Activated T-cell treated with anti-CD3 and anti-CD28 coated beads, Interleukin-2, amount 50 U/mL, for 4 hours (primary cell): ENCODE measurements at regions not wholly inside any gene's neighbourhood (a gene's known extent, or its start where the extent isn't known, plus 50 kb on each side); places are given as distances from the start of the nearest gene placed in this dataset.
"Not testable (repeated sequence)": the region's sequence is repeated elsewhere in the genome, so short reads cannot be mapped to it uniquely, and the experiment has no call there.

Experiments used
- ATAC-seq, 2 donors: fragments of 200-7000 bp; cut with Tn5 transposase; one replicate each; pipeline ENCODE4 v1.10.0; 2021
- DNase-seq: peaks from one replicate; pipeline ENCODE4 v3.0.0-alpha.2; 2020
- H3K27me3 Mint-ChIP-seq: one replicate; pipeline ENCODE4 v1.8.0; 2021; ENCODE audit warnings: low read depth, mixed read lengths
- H3K36me3 Mint-ChIP-seq: one replicate; pipeline ENCODE4 v1.8.0; 2022; ENCODE audit warnings: mixed read lengths; ENCODE audit not compliant: insufficient read depth
- H3K4me1 Mint-ChIP-seq: one replicate; pipeline ENCODE4 v1.8.0; 2021; ENCODE audit warnings: low read depth, mixed read lengths
- H3K4me3 Mint-ChIP-seq: one replicate; pipeline ENCODE4 v1.8.0; 2021; ENCODE audit warnings: mild to moderate bottlenecking, moderate library complexity, mixed read lengths
- H3K9me3 Mint-ChIP-seq: one replicate; pipeline ENCODE4 v1.8.0; 2021; ENCODE audit warnings: mixed read lengths

DNA sequence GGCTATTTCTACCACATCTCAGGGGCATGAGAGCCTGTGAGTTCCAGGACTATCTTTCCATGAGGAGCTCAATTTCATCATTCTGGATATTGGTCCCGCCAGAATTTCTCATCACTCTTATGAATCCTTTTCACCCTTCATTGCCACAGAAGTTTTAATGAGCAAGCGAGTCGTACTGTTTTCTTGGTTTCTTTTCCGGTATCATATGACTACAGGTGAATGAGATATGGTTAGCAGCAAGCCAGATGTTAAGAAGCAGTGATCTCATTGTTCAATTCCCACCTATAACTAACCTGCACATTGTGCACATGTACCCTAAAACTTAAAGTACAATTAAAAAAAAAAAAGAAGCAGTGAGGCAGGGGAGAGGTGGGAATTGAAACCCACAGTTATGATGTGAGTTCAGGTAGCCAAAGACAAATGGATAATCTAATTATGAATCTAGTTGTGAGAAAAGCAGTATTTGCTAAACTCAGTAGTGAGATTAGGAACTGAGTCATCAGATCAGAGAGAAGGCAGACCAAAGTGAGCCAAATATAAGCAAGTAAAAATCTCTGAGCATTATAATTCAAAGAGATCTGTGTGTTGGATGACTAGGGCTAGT is 78.0 kb upstream of the ELOVL5 start:
- Mint-ChIP-seq H3K9me3 (no peaks in the 10 kb centered on the region), H3K4me3 (no peak overlapping the region), H3K4me1 (peaks cover 33% of the 10 kb centered on the region), H3K27me3 (peaks cover 5% of the 10 kb centered on the region), H3K36me3 (no peaks in the 10 kb centered on the region)
- ATAC-seq, result peak; percentile 89 to 91
- DNase-seq, result no peak

DNA sequence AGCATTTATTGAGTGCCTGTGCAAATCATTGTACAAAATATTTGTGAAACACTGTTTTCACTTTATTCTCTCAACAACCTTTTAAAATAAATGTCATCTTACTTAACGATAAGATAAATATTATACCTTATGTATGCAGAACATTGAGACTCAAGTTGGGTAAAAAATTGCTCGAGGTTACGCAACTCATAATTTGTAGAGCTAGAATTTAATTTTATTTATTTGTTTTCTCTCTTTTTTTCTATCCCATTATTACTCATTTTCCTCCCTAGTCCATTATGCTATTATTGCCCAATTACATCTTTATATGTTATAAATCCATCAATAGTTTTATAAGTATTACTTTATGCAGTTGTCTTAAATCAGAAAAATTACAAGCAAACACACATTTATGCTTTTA is 77.4 kb upstream of the ELOVL5 start:
- Mint-ChIP-seq H3K4me3 (no peak overlapping the region), H3K9me3 (no peaks in the 10 kb centered on the region), H3K36me3 (no peaks in the 10 kb centered on the region), H3K27me3 (peaks cover 5% of the 10 kb centered on the region), H3K4me1 (peaks cover 33% of the 10 kb centered on the region)
- DNase-seq (no peak), ATAC-seq (no peak)

DNA sequence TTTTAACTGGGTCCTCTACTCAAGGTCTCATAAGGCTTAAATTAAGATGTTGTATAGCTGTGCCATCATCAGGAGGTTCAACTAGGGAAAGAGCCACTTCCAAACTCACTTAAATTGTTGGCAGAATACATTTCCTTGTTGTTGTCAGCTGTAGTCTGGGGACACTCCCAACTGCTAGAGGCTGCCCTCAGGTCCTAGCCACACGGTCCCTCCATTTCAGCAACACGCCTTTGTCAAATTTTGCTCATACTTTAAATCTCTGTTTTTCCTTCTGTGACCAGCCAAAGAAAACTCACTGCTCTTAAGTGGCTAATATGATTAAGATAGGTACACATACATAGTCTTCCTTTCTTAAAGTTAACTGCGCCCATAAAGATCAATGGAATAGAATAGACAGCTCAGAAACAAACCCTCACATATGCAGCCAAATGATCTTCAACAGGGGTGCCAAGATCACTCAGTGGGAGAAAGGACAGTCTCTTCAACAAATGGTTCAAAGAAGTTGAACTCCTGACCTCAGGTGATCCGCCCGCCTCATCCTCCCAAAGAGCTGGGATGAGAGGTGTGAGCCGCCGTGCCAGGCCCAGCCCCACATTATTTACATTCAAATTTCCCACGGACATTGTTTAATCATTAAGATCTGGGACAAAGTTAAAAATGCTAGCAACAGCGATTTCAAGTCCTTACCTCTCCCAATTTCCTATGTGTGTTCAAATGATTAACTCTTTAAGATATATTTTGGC is 76.4 kb upstream of the ELOVL5 start:
- H3K4me1 Mint-ChIP-seq, result peaks cover 33% of the 10 kb centered on the region
- H3K27me3 Mint-ChIP-seq, result peaks cover 5% of the 10 kb centered on the region
- H3K9me3 Mint-ChIP-seq, result no peaks in the 10 kb centered on the region
- no peak overlapping the region for H3K4me3 Mint-ChIP-seq
- no peak for ATAC-seq
- H3K36me3 Mint-ChIP-seq, result no peaks in the 10 kb centered on the region
- no peak for DNase-seq

GRCh38 chr6:53424300-53424699 is 75.5 kb upstream of the ELOVL5 start:
- no peak for DNase-seq
- no peak for ATAC-seq
- Mint-ChIP-seq H3K36me3 (no peaks in the 10 kb centered on the region), H3K27me3 (peaks cover 5% of the 10 kb centered on the region), H3K9me3 (no peaks in the 10 kb centered on the region), H3K4me3 (no peak overlapping the region), H3K4me1 (peaks cover 26% of the 10 kb centered on the region)

GRCh38 chr6:53423560-53423959 is 74.8 kb upstream of the ELOVL5 start:
- ATAC-seq, DNase-seq, H3K27me3 Mint-ChIP-seq, H3K4me3 Mint-ChIP-seq, H3K36me3 Mint-ChIP-seq, H3K9me3 Mint-ChIP-seq: not testable (repeated sequence)
- peaks cover 20% of the 10 kb centered on the region for H3K4me1 Mint-ChIP-seq

DNA sequence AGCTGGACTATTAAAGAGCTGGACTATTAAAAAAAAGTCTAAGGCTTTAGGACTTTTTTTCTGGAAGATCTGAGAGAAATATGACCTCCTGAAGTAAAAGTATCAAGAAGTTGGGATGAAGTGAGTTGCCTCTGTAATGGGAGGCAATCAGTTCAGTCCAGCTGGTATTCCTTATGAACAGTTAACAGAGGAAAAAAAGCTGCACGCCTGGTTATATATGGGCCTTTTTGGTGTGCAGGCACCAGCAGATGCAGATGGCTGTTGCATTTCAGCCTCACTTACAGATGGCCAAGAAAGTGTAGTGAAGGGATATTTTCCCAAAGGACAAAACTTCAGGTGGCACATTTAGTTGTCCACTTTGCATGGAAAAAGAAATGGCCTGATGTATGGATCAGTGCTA is 70.3 kb upstream of the ELOVL5 start:
- DNase-seq (no peak), ATAC-seq (no peak)
- Mint-ChIP-seq H3K4me1 (no peaks in the 10 kb centered on the region), H3K9me3 (no peaks in the 10 kb centered on the region), H3K36me3 (no peaks in the 10 kb centered on the region), H3K27me3 (peaks cover 5% of the 10 kb centered on the region), H3K4me3 (no peak overlapping the region)

GRCh38 chr6:53418288-53418687 is 69.5 kb upstream of the ELOVL5 start:
- no peak overlapping the region for H3K4me3 Mint-ChIP-seq
- DNase-seq, result no peak
- no peaks in the 10 kb centered on the region for H3K9me3 Mint-ChIP-seq
- no peaks in the 10 kb centered on the region for H3K4me1 Mint-ChIP-seq
- peaks cover 2% of the 10 kb centered on the region for H3K27me3 Mint-ChIP-seq
- no peaks in the 10 kb centered on the region for H3K36me3 Mint-ChIP-seq
- ATAC-seq, result no peak

DNA sequence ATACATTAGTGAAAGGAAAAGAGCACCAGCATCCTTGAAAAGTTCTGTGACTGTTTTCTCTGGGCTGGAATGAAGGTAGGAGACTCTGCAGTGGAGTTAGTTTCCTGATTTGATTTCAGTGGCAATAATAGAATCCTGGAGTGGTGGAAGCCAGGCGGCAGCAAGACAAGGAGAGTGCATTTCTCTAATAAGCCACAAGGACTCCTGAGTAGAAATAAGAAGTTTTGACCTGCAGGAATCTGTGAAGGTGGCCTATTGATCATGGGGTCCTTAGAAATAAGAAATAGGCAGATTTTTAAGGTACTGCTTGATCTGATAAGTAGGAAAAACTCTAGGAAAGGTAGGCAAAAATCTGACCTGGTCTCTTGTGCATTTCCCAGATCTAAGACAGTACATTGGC is 68.4 kb upstream of the ELOVL5 start:
- no peaks in the 10 kb centered on the region for H3K27me3 Mint-ChIP-seq
- no peak overlapping the region for H3K4me3 Mint-ChIP-seq
- no peaks in the 10 kb centered on the region for H3K9me3 Mint-ChIP-seq
- no peak for DNase-seq
- no peaks in the 10 kb centered on the region for H3K4me1 Mint-ChIP-seq
- no peak for ATAC-seq
- H3K36me3 Mint-ChIP-seq, result no peaks in the 10 kb centered on the region

GRCh38 chr6:53413326-53413725 is 64.6 kb upstream of the ELOVL5 start:
- ATAC-seq (no peak), DNase-seq (no peak)
- H3K9me3 Mint-ChIP-seq, result no peaks in the 10 kb centered on the region
- no peaks in the 10 kb centered on the region for H3K27me3 Mint-ChIP-seq
- no peak overlapping the region for H3K4me3 Mint-ChIP-seq
- H3K36me3 Mint-ChIP-seq, result no peaks in the 10 kb centered on the region
- H3K4me1 Mint-ChIP-seq, result peaks cover 4% of the 10 kb centered on the region

DNA sequence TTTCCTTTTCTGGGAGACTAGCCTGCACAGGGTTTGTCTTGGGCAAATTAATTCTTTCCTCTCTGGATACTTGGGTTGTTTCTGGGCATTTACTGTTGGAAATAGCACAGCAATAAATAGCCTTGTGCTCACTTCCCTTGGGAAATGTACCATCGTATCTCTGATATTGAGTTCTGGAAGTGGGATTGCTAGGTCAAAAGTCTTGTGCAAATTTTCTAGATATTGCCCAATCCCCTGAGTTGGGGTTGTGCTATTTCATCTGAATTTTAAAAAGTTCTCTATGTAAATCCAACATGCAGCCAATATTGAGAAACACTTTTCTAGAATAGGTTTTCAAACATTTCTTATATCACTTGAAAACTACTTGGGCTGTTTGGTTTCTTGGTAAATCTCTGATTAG is 64.0 kb upstream of the ELOVL5 start:
- DNase-seq (no peak), ATAC-seq (no peak)
- no peaks in the 10 kb centered on the region for H3K36me3 Mint-ChIP-seq
- H3K9me3 Mint-ChIP-seq, result no peaks in the 10 kb centered on the region
- no peaks in the 10 kb centered on the region for H3K27me3 Mint-ChIP-seq
- peaks cover 4% of the 10 kb centered on the region for H3K4me1 Mint-ChIP-seq
- no peak overlapping the region for H3K4me3 Mint-ChIP-seq

- Mint-ChIP-seq H3K4me3 (no peak overlapping the region), H3K9me3 (no peaks in the 10 kb centered on the region), H3K27me3 (no peaks in the 10 kb centered on the region), H3K36me3 (no peaks in the 10 kb centered on the region), H3K4me1 (peaks cover 4% of the 10 kb centered on the region)
- ATAC-seq, result no peak
- no peak for DNase-seq
These were observed 63.4 kb upstream of the ELOVL5 start for GRCh38 chr6:53412021-53412715.

DNA sequence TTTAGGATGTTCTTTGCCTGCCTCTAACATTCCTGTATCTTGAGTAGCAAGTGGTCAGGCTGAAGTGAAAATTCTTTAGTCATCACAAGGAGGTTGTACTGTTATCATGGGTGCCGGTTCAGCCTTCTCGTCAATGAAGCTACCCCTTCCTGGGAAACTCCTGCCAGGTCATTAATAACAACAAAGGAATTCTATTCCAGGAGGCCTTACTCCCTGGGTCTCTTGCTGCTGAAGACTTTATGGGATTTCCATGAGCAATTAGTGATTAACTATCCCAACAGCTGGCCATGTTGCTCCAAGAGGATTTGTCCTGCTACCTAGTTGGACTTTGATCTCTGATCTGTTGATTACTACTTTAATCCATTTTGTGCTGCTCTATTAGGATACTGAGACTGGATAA is 62.7 kb upstream of the ELOVL5 start:
- Mint-ChIP-seq H3K4me1 (peaks cover 4% of the 10 kb centered on the region), H3K4me3 (no peak overlapping the region), H3K27me3 (no peaks in the 10 kb centered on the region), H3K9me3 (no peaks in the 10 kb centered on the region), H3K36me3 (no peaks in the 10 kb centered on the region)
- ATAC-seq, result no peak
- DNase-seq, result no peak

- peak; percentile 52 for DNase-seq
- Mint-ChIP-seq H3K4me1 (peaks cover 4% of the 10 kb centered on the region), H3K4me3 (no peak overlapping the region), H3K36me3 (no peaks in the 10 kb centered on the region), H3K9me3 (no peaks in the 10 kb centered on the region), H3K27me3 (no peaks in the 10 kb centered on the region)
- peak; percentile 69 to 83 for ATAC-seq
These were observed 61.9 kb upstream of the ELOVL5 start for GRCh38 chr6:53410508-53411258.

DNA sequence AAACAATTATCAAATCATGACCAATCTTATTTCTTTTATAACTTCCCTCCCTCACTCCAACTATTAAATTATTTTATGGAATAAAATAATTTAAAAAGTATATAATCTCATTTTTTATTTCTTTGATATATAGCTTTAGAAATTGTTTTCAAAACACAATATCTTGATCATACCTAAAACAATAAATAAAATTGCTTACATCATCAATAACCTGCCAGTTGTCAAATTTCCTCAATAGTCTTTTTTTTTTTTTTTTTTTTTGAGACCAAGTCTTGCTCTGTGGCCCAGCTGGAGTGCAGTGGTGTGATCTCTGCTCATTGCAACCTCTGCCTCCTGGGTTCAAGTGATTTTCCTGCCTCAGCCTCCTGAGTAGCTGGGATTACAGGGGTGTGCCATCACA is 60.1 kb upstream of the ELOVL5 start:
- DNase-seq (no peak), ATAC-seq (no peak)
- no peaks in the 10 kb centered on the region for H3K9me3 Mint-ChIP-seq
- H3K4me1 Mint-ChIP-seq, result peaks cover 4% of the 10 kb centered on the region
- H3K36me3 Mint-ChIP-seq, result no peaks in the 10 kb centered on the region
- no peaks in the 10 kb centered on the region for H3K27me3 Mint-ChIP-seq
- H3K4me3 Mint-ChIP-seq, result no peak overlapping the region
